GM12875 (cell line): ENCODE measurements at regions not wholly inside any gene's neighbourhood (a gene's known extent, or its start where the extent isn't known, plus 50 kb on each side); places are given as distances from the start of the nearest gene placed in this dataset.

Source experiments
- H3K4me3 ChIP-seq: one replicate; pipeline ENCODE4 v1.5.1; 2011; ENCODE audit warnings: low read depth, low read length, control low read depth
- TF ChIP-seq, protein P1 (sequence below): IDR thresholded peaks from 2 replicates; pipeline ENCODE4 v1.5.1; 2011; ENCODE audit warnings: low read depth, mild to moderate bottlenecking, control low read depth, inconsistent platforms, low read length, moderate library complexity, borderline replicate concordance; ENCODE audit not compliant: insufficient read depth

DNA sequence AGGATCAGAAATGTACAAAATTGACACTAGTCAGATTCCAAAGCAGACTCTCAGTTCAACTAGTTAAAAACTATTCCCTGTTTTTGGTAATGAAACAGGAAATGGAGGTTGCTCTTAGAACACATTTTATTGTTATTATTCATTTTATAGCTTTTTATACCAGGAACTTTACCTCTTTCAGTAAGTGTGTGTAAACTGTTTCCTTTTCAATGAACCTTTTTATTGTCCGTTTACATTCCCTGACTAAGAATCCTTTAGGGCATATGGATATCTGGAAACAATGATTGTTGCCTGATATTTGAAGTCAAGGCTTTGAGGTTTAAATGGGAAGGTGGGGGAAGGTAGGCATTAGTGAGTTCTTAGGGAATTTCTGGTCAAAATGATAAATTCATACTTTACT lies 1511.4 kb downstream of the ADGRL3 start:
- no peak overlapping the region for H3K4me3 ChIP-seq
- TF ChIP-seq, protein P1, sequence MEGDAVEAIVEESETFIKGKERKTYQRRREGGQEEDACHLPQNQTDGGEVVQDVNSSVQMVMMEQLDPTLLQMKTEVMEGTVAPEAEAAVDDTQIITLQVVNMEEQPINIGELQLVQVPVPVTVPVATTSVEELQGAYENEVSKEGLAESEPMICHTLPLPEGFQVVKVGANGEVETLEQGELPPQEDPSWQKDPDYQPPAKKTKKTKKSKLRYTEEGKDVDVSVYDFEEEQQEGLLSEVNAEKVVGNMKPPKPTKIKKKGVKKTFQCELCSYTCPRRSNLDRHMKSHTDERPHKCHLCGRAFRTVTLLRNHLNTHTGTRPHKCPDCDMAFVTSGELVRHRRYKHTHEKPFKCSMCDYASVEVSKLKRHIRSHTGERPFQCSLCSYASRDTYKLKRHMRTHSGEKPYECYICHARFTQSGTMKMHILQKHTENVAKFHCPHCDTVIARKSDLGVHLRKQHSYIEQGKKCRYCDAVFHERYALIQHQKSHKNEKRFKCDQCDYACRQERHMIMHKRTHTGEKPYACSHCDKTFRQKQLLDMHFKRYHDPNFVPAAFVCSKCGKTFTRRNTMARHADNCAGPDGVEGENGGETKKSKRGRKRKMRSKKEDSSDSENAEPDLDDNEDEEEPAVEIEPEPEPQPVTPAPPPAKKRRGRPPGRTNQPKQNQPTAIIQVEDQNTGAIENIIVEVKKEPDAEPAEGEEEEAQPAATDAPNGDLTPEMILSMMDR = no peak

- TF ChIP-seq, protein P1 = no peak
Observed at GRCh38 chr4:62709618-62710252, 1509.6 kb downstream of the ADGRL3 start.

DNA sequence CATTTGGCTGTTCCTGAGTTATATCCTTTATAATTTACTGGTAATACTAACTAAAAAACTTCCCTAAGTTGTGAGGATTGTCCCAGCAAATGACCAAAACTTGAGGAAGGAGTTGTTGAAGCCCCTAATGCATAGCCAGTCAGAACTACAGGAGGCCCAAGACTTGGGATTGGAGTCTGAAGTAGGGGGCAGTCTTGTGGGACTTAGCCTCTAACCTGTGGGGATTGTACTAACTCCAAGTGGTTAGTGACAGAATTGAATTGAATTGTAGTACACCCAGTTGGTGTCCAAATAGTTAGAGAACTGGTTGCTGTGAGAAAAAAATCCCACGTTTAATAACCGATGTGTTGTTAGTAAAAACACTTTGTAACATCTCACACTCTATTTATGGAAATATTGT lies 1506.3 kb downstream of the ADGRL3 start:
- TF ChIP-seq, protein P1 = no peak
- no peak overlapping the region for H3K4me3 ChIP-seq

More at GRCh38 chr4:62709618-62710252, 1509.6 kb downstream of the ADGRL3 start:
- no peak overlapping the region for H3K4me3 ChIP-seq

- TF ChIP-seq, protein P1 = no peak
- no peak overlapping the region for H3K4me3 ChIP-seq
Observed at GRCh38 chr4:62683799-62684566, 1483.9 kb downstream of the ADGRL3 start.

- no peak overlapping the region for H3K4me3 ChIP-seq
- TF ChIP-seq, protein P1 = no peak
Observed at GRCh38 chr4:62676962-62677361, 1476.8 kb downstream of the ADGRL3 start.

DNA sequence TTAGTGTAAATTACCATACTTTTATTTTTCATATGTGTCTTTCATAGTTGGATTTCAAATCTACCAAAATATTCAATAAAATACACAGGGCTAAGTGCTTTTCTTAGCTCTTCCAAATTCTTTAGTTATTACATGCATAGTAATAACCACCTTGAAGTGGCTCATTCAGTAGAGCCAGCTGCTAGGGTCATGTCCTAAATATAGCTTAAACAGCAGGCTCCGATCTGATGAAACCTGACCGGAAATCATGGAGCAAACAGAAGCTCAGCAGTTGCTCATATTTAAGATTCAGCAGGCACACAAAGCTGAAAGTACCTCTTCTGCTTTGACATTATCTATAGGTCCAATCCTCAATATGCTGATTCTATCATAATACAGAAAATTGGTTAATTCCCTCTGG lies 1470.4 kb downstream of the ADGRL3 start:
- TF ChIP-seq, protein P1 = no peak
- H3K4me3 ChIP-seq = no peak overlapping the region

- TF ChIP-seq, protein P1 = no peak
- no peak overlapping the region for H3K4me3 ChIP-seq
Observed at GRCh38 chr4:62661821-62662220, 1461.7 kb downstream of the ADGRL3 start.
